ENCODE measurements at regions not wholly inside any gene's neighbourhood (a gene's known extent, or its start where the extent isn't known, plus 50 kb on each side); places are given as distances from the start of the nearest gene placed in this dataset.
"Not testable (repeated sequence)": the region's sequence is repeated elsewhere in the genome, so short reads cannot be mapped to it uniquely, and the experiment has no call there.

DNA sequence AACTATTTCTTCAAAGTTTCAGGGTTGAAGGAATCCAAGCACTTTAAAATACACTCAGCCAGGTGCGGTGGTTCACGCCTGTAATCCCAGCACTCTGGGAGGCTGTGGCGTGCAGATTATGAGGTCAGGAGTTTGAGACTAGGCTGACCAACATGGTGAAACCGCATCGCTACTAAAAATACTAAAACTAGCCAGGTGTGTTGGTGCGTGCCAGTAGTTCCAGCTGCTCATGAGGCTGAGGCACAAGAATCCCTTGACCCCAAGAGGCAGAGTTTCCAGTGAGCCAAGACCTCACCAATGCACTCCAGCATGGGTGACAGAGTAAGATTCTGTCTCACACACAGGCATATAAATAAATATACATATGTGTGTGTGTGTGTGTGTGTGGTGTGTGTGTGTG, 85.2 kb downstream of the HSFY2 start:
- intact Hi-C loops (cut with DNase I, micrococcal nuclease); H3K4me1 Mint-ChIP-seq; H3K9me3 Mint-ChIP-seq (ENCODE audit: low read depth); H3K4me3 Mint-ChIP-seq; POLR2A ChIA-PET; H3K27ac Mint-ChIP-seq; H3K27me3 Mint-ChIP-seq; DNase-seq; H3K36me3 Mint-ChIP-seq (ENCODE audit: low read depth); ATAC-seq; CTCF ChIA-PET: not testable (repeated sequence)

DNA sequence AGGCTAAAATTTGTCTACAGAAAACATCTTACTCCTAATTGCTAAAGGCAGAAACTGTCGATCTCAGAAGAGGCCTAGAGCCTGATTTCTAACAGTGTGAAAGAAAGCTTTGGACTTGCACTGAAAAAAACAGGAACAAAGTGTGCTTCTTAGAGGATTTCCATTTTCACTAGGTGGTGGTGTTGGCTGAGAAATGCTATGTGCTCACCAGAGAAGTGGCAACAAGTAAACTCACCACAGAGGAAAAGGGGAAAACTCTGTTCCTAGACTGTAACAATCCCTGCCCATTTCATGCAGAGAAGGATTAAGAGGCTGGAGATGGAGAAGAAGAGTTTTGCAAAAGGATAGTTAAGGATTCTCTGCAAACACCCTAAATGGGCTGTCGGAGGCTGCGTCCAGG, 84.1 kb downstream of the HSFY2 start:
- DNase-seq; H3K4me3 Mint-ChIP-seq; H3K36me3 Mint-ChIP-seq (ENCODE audit: low read depth); H3K9me3 Mint-ChIP-seq (ENCODE audit: low read depth); CTCF ChIA-PET; H3K27me3 Mint-ChIP-seq; intact Hi-C loops (cut with DNase I, micrococcal nuclease); POLR2A ChIA-PET; H3K27ac Mint-ChIP-seq; H3K4me1 Mint-ChIP-seq; ATAC-seq: not testable (repeated sequence)

DNA sequence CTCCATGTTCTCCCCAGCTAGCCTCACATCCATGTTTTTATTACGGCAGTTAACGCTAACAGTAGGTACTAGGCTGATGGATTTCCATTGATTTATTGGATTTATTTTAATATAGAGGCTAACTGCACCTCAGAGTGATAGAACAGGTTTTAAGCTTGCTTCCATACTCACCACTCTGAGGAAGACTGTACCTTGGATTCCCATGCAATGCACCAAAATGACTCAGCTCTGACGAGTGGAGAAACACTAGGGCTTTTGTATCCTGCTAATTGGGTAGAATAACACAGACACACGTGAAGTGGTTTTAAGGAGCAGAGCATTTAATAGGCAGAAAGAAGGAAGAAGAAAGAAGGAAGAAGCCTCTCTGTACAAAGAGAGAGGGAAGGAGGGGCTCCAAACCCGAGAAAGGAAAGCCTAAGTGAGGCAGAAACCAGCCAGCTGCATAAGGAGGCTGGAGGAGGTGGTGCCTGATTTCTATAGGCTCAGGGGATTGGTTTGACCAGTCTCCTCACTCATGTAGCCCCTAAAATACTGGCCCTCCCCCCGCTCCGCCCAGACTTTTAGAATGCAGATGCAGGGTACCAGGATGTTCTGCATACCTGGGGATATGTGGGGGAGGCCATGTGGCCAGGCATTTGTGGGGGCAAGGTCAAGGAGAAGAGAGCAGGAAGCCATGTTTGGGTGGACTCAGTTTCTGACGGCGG, 83.5 kb downstream of the HSFY2 start:
- H3K4me1 Mint-ChIP-seq; H3K27me3 Mint-ChIP-seq; H3K27ac Mint-ChIP-seq; H3K9me3 Mint-ChIP-seq (ENCODE audit: low read depth); H3K36me3 Mint-ChIP-seq (ENCODE audit: low read depth); H3K4me3 Mint-ChIP-seq; DNase-seq; ATAC-seq; CTCF ChIA-PET; POLR2A ChIA-PET; intact Hi-C loops (cut with DNase I, micrococcal nuclease): not testable (repeated sequence)

DNA sequence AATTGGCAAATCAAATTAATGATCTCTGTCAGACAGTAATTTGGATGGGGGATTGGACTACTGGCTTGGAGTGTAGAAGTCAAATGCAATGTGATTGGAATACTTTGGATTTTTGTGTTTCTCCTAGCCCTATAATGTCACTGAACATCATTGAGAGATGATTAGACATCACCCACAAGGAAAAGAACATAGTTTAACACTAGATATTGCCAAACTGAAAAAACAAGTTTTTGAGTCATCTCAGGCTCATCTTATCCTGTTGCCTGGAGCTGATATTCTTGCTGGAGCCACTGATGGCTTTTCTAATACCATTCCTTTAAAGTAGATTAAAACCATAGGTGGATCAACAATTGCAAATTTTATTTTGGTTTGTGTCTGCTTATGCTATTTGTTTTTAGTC, 76.7 kb downstream of the HSFY2 start:
- H3K9me3 Mint-ChIP-seq (ENCODE audit: low read depth); ATAC-seq; H3K4me1 Mint-ChIP-seq; POLR2A ChIA-PET; H3K27me3 Mint-ChIP-seq; CTCF ChIA-PET; intact Hi-C loops (cut with DNase I, micrococcal nuclease); H3K36me3 Mint-ChIP-seq (ENCODE audit: low read depth); H3K27ac Mint-ChIP-seq; DNase-seq; H3K4me3 Mint-ChIP-seq: not testable (repeated sequence)

DNA sequence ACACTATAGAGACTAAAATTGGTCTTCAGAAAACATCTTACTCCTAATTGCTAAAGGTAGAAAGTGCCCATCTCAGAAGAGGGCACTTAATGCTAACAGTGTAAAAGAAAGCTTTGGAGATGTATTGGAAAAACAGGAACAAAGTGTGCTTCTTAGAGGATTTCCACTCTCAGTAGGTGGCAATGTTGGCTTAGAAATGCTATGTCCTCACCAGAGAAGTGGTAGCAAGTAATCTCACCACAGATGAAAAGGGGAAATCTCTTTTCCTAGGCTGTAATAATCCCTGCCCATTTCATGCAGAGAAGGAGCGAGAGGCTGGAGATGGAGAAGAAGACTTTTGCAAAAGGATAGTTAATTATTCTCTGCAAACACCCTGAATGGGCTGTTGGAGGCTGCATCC, 69.3 kb downstream of the HSFY2 start:
- DNase-seq; H3K27me3 Mint-ChIP-seq; H3K4me1 Mint-ChIP-seq; ATAC-seq; CTCF ChIA-PET; H3K27ac Mint-ChIP-seq; H3K9me3 Mint-ChIP-seq (ENCODE audit: low read depth); POLR2A ChIA-PET; H3K4me3 Mint-ChIP-seq; intact Hi-C loops (cut with DNase I, micrococcal nuclease); H3K36me3 Mint-ChIP-seq (ENCODE audit: low read depth): not testable (repeated sequence)

DNA sequence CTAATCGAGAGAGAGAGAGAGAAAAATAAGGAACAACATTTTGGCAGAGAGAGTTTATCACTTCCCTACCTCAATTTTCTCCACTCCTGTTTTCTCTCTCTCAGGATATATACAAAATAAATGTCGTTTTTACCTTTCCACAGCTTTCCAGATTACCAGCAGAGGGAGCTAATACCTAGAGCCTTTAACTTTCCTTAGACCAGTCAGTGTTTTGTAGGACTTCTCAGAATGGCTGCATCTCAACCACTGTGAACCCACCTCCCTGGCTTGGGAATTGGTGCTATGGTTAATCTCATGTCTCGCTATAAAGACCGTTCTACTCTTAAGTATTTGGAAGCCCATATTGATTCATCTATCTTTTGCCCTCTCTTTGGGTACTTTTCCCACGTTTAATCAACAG, 61.8 kb downstream of the HSFY2 start:
- H3K27me3 Mint-ChIP-seq; CTCF ChIA-PET; H3K36me3 Mint-ChIP-seq (ENCODE audit: low read depth); ATAC-seq; DNase-seq; POLR2A ChIA-PET; intact Hi-C loops (cut with DNase I, micrococcal nuclease); H3K4me3 Mint-ChIP-seq; H3K9me3 Mint-ChIP-seq (ENCODE audit: low read depth); H3K27ac Mint-ChIP-seq; H3K4me1 Mint-ChIP-seq: not testable (repeated sequence)

DNA sequence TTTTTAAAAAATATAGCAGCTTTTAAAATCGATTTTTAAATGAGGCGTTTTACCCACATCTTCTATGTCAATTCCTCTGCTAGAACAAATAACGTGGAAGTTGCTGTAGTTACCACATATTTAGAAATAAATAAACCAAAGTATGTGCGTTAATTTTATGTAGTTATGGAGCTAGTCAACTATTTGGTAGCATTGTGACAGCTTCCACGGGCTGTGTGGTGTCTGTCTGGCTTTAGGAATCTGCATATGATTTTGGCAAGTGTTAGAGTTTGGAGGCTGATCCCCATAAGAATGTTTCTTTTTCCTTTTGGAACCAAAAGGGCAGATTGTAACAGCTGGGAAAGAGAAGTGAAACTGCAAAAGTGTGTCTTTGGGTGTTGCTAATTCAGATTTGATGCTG, 59.8 kb downstream of the HSFY2 start:
- CTCF ChIA-PET; ATAC-seq; H3K9me3 Mint-ChIP-seq (ENCODE audit: low read depth); H3K27me3 Mint-ChIP-seq; intact Hi-C loops (cut with DNase I, micrococcal nuclease); H3K36me3 Mint-ChIP-seq (ENCODE audit: low read depth); H3K4me3 Mint-ChIP-seq; H3K4me1 Mint-ChIP-seq; H3K27ac Mint-ChIP-seq; DNase-seq; POLR2A ChIA-PET: not testable (repeated sequence)

DNA sequence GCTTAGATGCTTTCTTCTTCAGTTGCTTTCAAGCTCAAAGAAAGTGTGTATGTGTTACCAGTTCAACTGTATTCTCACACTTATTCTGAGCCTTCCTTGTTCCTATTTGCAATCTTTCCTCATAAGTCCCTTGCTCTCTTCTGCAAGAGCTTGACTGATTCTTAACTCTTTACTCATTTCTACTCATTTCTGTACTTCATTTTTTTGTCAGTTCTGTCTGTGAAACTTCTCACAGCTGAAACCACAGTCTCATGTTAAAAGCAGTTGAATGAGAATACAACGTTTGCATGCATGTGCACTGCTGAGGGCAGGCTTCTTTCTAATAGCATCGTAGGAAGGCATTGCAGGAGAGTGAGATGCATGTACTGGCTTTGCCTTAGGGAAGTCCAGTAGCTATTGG, 54.8 kb downstream of the HSFY2 start:
- H3K9me3 Mint-ChIP-seq (ENCODE audit: low read depth); H3K4me1 Mint-ChIP-seq; H3K36me3 Mint-ChIP-seq (ENCODE audit: low read depth); DNase-seq; CTCF ChIA-PET; H3K27me3 Mint-ChIP-seq; H3K4me3 Mint-ChIP-seq; POLR2A ChIA-PET; intact Hi-C loops (cut with DNase I, micrococcal nuclease); H3K27ac Mint-ChIP-seq: not testable (repeated sequence)
- peak; percentile 69 for ATAC-seq

DNA sequence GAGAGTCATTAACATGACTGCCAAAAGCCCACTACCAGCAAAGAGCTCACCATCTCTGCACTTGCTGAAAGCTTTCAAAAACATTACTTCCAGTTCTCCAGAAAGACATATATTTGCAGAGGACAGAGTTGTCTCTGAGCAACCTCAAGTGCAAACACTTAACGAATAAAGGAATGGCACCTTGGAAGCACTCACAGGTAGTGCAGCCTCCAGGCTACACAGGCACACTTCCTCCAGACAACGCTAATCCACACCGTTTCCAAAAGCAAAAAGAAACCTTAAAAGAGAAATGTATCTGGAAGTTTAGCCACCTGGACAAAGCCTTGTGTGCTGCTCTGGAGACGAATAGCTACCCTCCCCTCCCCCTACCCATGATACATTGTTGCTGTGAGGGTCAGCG, 53.1 kb downstream of the HSFY2 start:
- H3K4me3 Mint-ChIP-seq; POLR2A ChIA-PET; H3K27me3 Mint-ChIP-seq; CTCF ChIA-PET; DNase-seq; H3K27ac Mint-ChIP-seq; H3K9me3 Mint-ChIP-seq (ENCODE audit: low read depth); intact Hi-C loops (cut with DNase I, micrococcal nuclease); ATAC-seq; H3K4me1 Mint-ChIP-seq; H3K36me3 Mint-ChIP-seq (ENCODE audit: low read depth): not testable (repeated sequence)
